GM12872 (cell line): ENCODE measurements at regions not wholly inside any gene's neighbourhood (a gene's known extent, or its start where the extent isn't known, plus 50 kb on each side); places are given as distances from the start of the nearest gene placed in this dataset.

Source experiments
- TF ChIP-seq, protein P1 (sequence below): IDR thresholded peaks from 3 replicates; pipeline ENCODE4 v1.5.1; 2011; ENCODE audit warnings: low read depth, mild to moderate bottlenecking, low read length, moderate library complexity; ENCODE audit not compliant: insufficient read depth

- TF ChIP-seq, protein P1, sequence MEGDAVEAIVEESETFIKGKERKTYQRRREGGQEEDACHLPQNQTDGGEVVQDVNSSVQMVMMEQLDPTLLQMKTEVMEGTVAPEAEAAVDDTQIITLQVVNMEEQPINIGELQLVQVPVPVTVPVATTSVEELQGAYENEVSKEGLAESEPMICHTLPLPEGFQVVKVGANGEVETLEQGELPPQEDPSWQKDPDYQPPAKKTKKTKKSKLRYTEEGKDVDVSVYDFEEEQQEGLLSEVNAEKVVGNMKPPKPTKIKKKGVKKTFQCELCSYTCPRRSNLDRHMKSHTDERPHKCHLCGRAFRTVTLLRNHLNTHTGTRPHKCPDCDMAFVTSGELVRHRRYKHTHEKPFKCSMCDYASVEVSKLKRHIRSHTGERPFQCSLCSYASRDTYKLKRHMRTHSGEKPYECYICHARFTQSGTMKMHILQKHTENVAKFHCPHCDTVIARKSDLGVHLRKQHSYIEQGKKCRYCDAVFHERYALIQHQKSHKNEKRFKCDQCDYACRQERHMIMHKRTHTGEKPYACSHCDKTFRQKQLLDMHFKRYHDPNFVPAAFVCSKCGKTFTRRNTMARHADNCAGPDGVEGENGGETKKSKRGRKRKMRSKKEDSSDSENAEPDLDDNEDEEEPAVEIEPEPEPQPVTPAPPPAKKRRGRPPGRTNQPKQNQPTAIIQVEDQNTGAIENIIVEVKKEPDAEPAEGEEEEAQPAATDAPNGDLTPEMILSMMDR, result no peak
These were observed 155.7 kb upstream of the HEY2 start for GRCh38 chr6:125593746-125594145.

DNA sequence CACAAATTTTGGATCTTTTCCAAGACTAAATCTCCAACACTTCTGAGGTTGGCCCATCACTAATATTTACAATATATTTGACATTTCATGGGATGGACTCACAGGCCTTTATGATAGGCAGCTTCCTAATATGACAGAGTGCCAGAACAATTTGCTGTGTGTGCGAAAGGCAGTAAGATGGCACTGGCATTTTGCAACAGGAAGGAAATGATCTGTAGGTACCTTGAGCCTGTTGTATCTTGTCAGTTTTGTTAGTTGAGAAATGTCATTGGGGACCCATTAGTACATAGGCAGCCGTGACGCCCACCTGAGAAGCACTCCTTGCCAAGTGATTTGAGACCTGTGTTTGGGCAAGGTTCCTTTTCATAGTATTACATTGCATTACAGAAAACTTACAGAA, 153.4 kb upstream of the HEY2 start:
- TF ChIP-seq, protein P1, result no peak

DNA sequence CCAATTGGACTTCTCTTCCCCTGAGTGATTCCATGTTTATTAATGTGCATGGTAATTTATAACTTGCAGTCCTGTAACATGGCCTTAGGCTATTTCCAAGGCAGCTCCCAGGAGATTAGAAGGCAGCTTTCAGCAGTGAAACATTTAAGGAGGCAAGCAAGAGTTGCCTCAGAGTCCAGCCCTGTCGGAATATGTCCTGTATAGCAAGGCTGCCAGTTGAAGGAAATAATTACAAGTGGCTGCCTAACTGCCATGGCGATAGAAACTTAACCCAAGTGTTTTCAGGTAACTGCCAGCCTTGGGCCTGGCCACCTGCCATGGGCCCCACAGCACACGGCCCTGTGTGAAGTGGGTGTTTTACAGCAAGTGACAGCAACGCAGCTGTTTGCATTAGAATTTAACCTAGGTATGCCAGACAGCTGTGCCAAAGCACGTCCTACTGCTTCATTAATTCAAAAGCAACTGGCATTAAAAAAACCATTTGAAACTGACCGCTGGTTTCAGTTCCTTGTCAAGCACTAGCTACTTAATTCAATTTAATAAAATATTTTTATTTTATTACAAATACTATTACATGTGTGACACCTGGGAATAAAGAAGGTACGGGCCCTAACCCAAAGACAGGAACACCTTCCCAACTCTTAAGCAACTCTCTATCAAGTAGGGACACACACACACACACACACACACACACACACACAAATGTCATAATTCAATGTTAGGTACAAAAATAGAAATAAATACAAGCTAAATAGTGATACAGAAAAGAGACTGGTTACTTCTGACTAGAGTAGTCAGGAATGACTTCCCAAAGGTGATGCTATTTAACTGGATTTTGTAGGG, 151.8 kb upstream of the HEY2 start:
- TF ChIP-seq, protein P1, result no peak

GRCh38 chr6:125598422-125598821, 151.0 kb upstream of the HEY2 start:
- TF ChIP-seq, protein P1, result no peak

GRCh38 chr6:125604257-125604656, 145.2 kb upstream of the HEY2 start:
- TF ChIP-seq, protein P1, result no peak

DNA sequence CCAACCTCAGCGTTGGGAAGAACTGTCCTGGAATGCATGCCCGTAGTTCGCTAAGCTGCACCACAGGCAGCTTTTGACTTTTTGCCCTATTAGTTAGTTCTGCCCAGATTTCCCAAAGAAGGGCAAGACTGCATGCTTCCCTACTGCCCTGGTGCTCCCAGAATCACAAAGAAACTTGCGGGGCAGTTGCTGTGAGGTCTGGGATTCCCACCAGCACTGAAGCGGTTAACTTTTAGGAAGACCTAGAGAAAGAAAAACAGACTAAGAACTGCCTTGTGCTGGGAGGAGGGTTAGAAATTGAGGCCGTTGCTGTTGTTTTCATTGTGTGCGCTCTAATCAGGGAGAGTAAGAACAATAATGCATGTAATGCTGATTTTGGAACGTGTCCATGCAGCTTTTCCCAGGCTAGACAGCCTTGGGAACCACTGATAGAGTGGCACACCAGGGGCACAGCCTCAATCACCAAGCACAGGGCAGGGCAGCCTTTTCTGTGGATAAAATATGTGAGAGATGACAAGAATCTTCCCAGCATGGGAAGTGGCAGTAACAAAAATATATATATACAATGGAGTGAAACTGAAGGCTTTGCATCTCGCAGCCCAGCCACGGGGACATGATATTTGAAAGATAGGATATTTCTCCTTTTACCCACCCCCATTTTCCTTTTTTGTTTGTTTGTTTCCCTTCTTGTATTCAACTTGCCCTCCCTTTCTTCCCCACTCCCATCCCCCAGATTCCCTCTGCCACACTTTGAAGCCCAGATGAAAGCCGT, 137.7 kb upstream of the HEY2 start:
- TF ChIP-seq, protein P1, result no peak

GRCh38 chr6:125612345-125612846, 137.0 kb upstream of the HEY2 start:
- TF ChIP-seq, protein P1, result no peak
